GM18909 (cell line): ENCODE measurements at regions not wholly inside any gene's neighbourhood (a gene's known extent, or its start where the extent isn't known, plus 50 kb on each side); places are given as distances from the start of the nearest gene placed in this dataset.

Source experiments
- ATAC-seq: cut with Tn5 transposase; IDR thresholded peaks from one replicate; pipeline ENCODE4 v1.9.1; 2021; ENCODE audit warnings: mild to moderate bottlenecking; ENCODE audit not compliant: unreplicated experiment, poor library complexity

- ATAC-seq: peak; percentile 93
Measured at GRCh38 chr4:176002007-176002613, 63.5 kb upstream of the WDR17 start.

GRCh38 chr4:176005766-176006165, 59.9 kb upstream of the WDR17 start:
- no peak for ATAC-seq

- no peak for ATAC-seq
Measured at GRCh38 chr4:176009254-176009653, 56.4 kb upstream of the WDR17 start.

GRCh38 chr4:176011529-176011928, 54.1 kb upstream of the WDR17 start:
- no peak for ATAC-seq

GRCh38 chr4:176013476-176014247, 52.0 kb upstream of the WDR17 start:
- ATAC-seq: peak; percentile 92

- no peak for ATAC-seq
Measured at GRCh38 chr4:176014583-176015108, 51.0 kb upstream of the WDR17 start.
